ENCODE measurements at regions not wholly inside any gene's neighbourhood (a gene's known extent, or its start where the extent isn't known, plus 50 kb on each side); places are given as distances from the start of the nearest gene placed in this dataset.

- Histone ChIP-seq H2AFZ (ENCODE audit: low read length) (no peak overlapping the region), H3K9me2 (replicated peaks; ENCODE audit: low read depth, low read length) (no peaks in the 10 kb centered on the region), H3K4me3 (ENCODE audit: low read length, poor library complexity, severe bottlenecking) (no peak overlapping the region), H3K9ac (ENCODE audit: low read depth, low read length, poor library complexity, severe bottlenecking) (no peak overlapping the region), H3K79me2 (ENCODE audit: insufficient read depth, low read length) (no peaks in the 10 kb centered on the region), H3K27me3 (ENCODE audit: insufficient read depth, low read length, poor library complexity, severe bottlenecking) (no peaks in the 10 kb centered on the region), H3K9me3 (ENCODE audit: insufficient read depth, low read depth, low read length) (no peaks in the 10 kb centered on the region), H3K4me1 (ENCODE audit: insufficient read depth, low read length, poor library complexity, severe bottlenecking) (no peaks in the 10 kb centered on the region), H3F3A (ENCODE audit: low read depth) (no peaks in the 10 kb centered on the region), H3K36me3 (ENCODE audit: insufficient read depth, low read length) (no peaks in the 10 kb centered on the region), H3K4me2 (ENCODE audit: low read depth, low read length, poor library complexity, severe bottlenecking) (no peak overlapping the region), H4K20me1 (ENCODE audit: insufficient read depth, low read length, poor library complexity, severe bottlenecking) (no peaks in the 10 kb centered on the region)
- TF ChIP-seq EZH2phosphoT487 (IDR thresholded peaks at IDR 0.05; ENCODE audit: borderline replicate concordance) (no peak), CTCF (conservative IDR thresholded peaks at IDR 0.05; ENCODE audit: low read length) (no peak)
These were observed 660.9 kb downstream of the LIG4 start for GRCh38 chr13:107554460-107554859.

GRCh38 chr13:107553838-107554237, 661.5 kb downstream of the LIG4 start:
- H3K27me3 ChIP-seq (ENCODE audit: insufficient read depth, low read length, poor library complexity, severe bottlenecking) = no peaks in the 10 kb centered on the region
- H3K79me2 ChIP-seq (ENCODE audit: insufficient read depth, low read length) = no peaks in the 10 kb centered on the region
- no peaks in the 10 kb centered on the region for H4K20me1 ChIP-seq (ENCODE audit: insufficient read depth, low read length, poor library complexity, severe bottlenecking)
- no peak for TF ChIP-seq CTCF (conservative IDR thresholded peaks at IDR 0.05; ENCODE audit: low read length)
- no peak for TF ChIP-seq EZH2phosphoT487 (IDR thresholded peaks at IDR 0.05; ENCODE audit: borderline replicate concordance)
- H3K9me3 ChIP-seq (ENCODE audit: insufficient read depth, low read depth, low read length) = no peaks in the 10 kb centered on the region
- no peaks in the 10 kb centered on the region for H3F3A ChIP-seq (ENCODE audit: low read depth)
- H3K36me3 ChIP-seq (ENCODE audit: insufficient read depth, low read length) = no peaks in the 10 kb centered on the region
- no peak overlapping the region for H3K9ac ChIP-seq (ENCODE audit: low read depth, low read length, poor library complexity, severe bottlenecking)
- H2AFZ ChIP-seq (ENCODE audit: low read length) = no peak overlapping the region
- H3K9me2 ChIP-seq (replicated peaks; ENCODE audit: low read depth, low read length) = no peaks in the 10 kb centered on the region
- no peak overlapping the region for H3K4me3 ChIP-seq (ENCODE audit: low read length, poor library complexity, severe bottlenecking)
- H3K4me2 ChIP-seq (ENCODE audit: low read depth, low read length, poor library complexity, severe bottlenecking) = no peak overlapping the region
- H3K4me1 ChIP-seq (ENCODE audit: insufficient read depth, low read length, poor library complexity, severe bottlenecking) = no peaks in the 10 kb centered on the region

DNA sequence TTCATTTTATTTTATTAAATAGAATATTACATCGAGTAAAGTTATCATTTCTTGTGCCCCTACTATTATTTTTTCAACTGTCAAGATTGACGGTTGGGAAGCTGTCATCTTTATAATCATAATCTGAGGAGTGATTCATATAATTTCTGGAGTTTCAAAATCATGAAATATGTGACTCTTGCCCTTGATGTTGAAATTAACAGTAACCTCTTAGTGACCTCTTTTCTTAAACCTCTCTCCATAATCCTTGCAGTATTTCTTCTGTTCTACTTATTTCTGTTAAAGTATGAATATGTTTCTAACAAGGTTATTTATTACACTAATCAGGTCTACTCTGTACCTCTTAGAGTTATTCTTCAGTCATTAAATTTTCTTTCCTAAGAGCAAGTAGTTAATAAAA, 663.8 kb downstream of the LIG4 start:
- Histone ChIP-seq H3K4me2 (ENCODE audit: low read depth, low read length, poor library complexity, severe bottlenecking) (no peak overlapping the region), H3K9ac (ENCODE audit: low read depth, low read length, poor library complexity, severe bottlenecking) (no peak overlapping the region), H3K9me3 (ENCODE audit: insufficient read depth, low read depth, low read length) (no peaks in the 10 kb centered on the region), H2AFZ (ENCODE audit: low read length) (no peak overlapping the region), H3F3A (ENCODE audit: low read depth) (no peaks in the 10 kb centered on the region), H3K27me3 (ENCODE audit: insufficient read depth, low read length, poor library complexity, severe bottlenecking) (no peaks in the 10 kb centered on the region), H4K20me1 (ENCODE audit: insufficient read depth, low read length, poor library complexity, severe bottlenecking) (no peaks in the 10 kb centered on the region), H3K4me1 (ENCODE audit: insufficient read depth, low read length, poor library complexity, severe bottlenecking) (no peaks in the 10 kb centered on the region), H3K9me2 (replicated peaks; ENCODE audit: low read depth, low read length) (no peaks in the 10 kb centered on the region), H3K4me3 (ENCODE audit: low read length, poor library complexity, severe bottlenecking) (no peak overlapping the region), H3K36me3 (ENCODE audit: insufficient read depth, low read length) (no peaks in the 10 kb centered on the region), H3K79me2 (ENCODE audit: insufficient read depth, low read length) (no peaks in the 10 kb centered on the region)
- TF ChIP-seq CTCF (conservative IDR thresholded peaks at IDR 0.05; ENCODE audit: low read length) (no peak), EZH2phosphoT487 (IDR thresholded peaks at IDR 0.05; ENCODE audit: borderline replicate concordance) (no peak)
